ENCODE measurements at regions not wholly inside any gene's neighbourhood (a gene's known extent, or its start where the extent isn't known, plus 50 kb on each side); places are given as distances from the start of the nearest gene placed in this dataset.

GRCh38 chr3:68306571-68306970 lies 625.8 kb downstream of the TAFA4 start:
- no peak for DNase-seq (ENCODE audit: low spot score)

DNA sequence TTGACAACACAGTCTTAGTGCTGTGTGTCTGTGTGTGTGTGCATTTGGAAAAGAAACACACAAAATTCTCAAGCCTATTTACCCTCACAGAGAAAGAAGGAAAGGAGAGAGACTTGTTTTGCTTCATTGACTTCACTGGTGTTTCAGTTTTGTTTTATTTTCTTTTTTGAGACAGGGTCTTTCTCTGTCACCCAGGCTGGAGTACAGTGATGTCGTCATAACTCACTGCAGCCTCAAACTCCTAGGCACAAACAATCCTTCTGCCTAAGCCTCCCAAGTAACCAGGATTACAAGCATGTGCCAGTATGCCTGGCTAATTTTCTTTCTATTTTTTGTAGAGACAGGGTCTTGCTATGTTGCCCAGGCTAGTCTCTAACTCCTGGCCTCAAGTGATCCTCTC lies 636.9 kb downstream of the TAFA4 start:
- DNase-seq (ENCODE audit: low spot score), result no peak

DNA sequence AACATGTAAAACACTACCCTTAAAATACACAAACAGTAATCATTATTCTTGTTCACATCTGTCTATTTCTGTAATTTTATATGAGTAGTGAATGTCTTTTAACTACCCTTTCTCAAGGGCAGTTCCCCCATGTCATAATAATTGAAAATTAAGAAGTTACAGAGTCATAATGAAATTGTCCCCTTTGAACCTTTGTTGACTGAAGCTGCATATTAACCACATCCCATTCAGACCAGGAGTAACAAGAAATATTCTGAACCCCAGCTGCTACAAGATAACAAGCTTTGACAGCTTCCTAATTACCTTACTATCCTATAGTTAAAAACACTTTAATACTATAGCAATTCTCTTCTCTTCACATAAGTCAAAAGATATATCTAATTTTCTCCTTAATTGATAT lies 635.9 kb upstream of the SUCLG2 start:
- no peak for DNase-seq (ENCODE audit: low spot score)

GRCh38 chr3:68288085-68288484 lies 633.7 kb upstream of the SUCLG2 start:
- DNase-seq (ENCODE audit: low spot score), result no peak

DNA sequence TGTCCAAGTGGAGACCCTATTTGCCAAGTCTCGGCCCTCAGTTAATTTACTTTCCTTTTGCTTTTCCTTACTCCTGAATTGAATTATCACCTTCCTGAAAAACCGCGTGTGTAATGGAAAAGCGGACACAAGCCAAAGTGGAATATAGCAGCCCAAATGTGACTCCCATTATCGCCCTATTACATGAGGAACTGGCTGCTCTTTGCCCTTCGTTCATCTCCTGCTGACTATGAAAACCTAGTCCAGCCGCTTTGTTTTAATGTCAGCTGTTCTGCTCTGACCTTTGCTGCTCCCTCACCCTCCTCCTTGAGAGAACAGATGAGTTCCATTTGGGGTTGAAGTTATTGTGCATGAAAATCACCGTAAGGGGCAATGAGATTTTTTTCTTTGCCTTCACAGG lies 632.7 kb upstream of the SUCLG2 start:
- DNase-seq (ENCODE audit: low spot score), result no peak

- no peak for DNase-seq (ENCODE audit: low spot score)
Measured at GRCh38 chr3:68274286-68274685, 619.9 kb upstream of the SUCLG2 start.

GRCh38 chr3:68271145-68271544 lies 616.7 kb upstream of the SUCLG2 start:
- DNase-seq (ENCODE audit: low spot score), result no peak

- DNase-seq (ENCODE audit: low spot score), result no peak
Measured at GRCh38 chr3:68256635-68257223, 602.3 kb upstream of the SUCLG2 start.

- DNase-seq (ENCODE audit: low spot score), result no peak
Measured at GRCh38 chr3:68249265-68249664, 594.9 kb upstream of the SUCLG2 start.

DNA sequence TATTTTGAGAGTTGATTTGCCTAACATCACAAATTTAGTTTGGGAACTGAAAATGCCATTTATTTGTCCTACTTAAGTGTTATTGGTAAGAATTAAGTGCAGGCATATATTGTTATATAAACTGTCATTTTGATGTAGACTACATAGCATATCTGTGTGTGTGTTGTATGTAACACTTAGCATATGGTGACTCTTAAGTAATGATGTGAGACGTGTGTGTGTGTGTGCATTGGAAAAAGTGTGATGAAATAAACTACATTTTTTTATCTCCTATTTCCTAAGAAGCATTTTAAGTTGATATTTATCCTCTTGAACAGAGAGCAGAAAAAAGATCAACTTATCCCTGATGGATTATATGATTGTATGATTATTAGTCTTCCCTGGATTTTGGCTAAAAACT lies 588.2 kb upstream of the SUCLG2 start:
- DNase-seq (ENCODE audit: low spot score), result no peak

DNA sequence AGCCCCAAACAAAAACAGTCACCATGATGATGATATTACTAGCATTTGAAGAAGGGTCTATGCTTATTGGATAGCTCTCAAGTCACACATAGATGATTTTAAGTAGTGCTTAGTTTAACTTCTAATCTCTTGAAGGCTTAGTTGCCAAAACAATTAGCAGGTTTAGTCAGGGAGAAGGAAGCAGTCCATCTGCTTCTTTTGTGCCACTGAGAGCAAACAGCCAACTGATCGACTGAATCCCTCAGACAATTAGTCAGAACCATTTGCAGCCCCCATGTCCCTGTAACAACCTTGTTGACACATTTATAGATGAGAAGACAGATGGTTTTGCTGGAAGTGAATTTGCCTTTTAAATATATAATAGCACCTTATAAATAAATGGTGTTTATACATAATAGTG lies 585.1 kb upstream of the SUCLG2 start:
- no peak for DNase-seq (ENCODE audit: low spot score)

DNA sequence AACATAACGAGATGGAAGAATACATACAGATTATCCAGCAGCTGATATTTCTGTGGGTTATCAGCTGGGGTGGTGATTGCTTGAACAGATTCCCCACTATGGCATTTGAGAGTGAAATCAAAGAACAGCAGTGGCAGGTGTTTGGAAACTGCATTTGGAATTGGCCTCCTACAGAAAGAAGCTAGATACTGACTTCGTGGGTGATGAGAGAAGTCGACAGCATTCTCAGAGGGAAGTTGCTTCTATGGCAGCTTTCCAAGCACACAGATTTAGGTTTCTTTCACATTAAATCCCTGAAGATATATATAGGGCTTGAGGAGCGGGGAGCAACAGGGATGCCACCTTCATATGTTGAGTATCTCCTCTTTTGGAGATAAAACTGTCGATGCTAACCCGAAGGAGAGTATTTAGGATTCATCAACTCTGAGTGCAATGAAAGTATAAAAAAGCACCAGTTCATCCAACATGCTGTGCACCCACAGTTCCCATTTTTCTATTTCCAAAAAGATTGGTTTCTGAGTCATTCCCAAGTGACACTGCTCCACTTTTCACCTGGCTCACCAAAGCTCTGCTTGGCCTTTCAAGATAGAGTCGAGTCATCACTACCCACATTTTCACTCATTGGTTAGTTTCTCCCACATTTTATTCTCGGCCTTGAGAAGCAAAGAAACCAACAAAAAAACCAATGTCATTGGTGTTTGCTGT lies 579.8 kb upstream of the SUCLG2 start:
- no peak for DNase-seq (ENCODE audit: low spot score)

GRCh38 chr3:68228856-68229255 lies 574.4 kb upstream of the SUCLG2 start:
- no peak for DNase-seq (ENCODE audit: low spot score)

DNA sequence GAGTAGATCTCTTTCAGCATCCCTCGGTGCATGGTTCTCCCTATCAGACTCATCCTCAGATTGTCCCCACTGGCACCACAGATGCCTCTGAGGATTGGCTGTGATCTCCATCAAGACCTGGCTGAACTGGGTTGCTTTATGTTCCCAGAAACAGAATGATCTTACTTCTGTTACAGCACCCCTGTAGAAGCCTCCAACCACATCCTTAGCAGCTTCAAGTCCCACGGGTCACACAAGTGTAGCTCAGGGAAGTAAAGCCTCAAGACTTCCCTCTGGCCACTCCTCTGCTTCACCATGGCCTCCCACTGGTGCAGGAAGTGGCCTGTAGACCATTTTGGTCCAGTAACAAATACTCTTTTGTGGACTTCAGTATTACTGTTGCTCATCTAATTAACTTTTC lies 566.4 kb upstream of the SUCLG2 start:
- DNase-seq (ENCODE audit: low spot score), result no peak

DNA sequence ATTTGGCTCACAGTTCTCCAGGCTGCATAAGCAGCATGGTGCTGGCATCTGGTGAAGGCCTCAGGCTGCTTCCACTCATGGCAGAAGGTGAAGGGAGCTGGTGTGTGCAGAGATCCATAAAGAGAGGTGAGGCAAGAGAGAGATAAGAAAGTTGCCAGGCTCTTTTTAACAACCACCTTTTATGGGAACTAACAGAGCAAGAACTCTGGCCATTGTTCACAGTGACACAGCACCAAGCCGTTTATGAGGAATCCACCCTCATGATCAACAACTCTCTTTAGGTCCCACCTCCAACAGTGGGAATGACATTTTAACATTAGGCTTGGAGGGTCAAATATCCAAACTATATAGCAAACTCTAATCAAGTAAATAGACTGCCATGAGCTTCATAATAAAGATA lies 557.2 kb upstream of the SUCLG2 start:
- DNase-seq (ENCODE audit: low spot score), result no peak

DNA sequence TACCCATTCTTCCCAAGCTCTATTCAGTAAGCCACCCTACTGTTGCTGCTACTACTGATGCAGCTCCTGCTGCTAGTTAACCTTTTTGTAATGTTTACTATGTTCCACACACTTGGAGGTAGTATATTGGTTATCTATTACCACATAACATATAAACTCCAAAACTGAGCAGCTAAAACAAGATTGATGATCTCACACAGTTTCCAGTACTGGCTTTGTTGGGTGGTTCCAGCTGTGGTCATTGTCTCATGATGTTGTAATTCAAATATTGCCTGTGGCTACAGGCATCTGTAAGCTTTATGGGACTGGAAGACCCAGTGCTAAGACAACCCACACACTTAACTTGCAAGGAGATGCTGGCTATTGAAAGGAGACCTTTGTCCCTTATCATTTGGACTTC lies 556.2 kb upstream of the SUCLG2 start:
- DNase-seq (ENCODE audit: low spot score), result no peak

- DNase-seq (ENCODE audit: low spot score), result no peak
Measured at GRCh38 chr3:68207327-68207726, 552.9 kb upstream of the SUCLG2 start.

GRCh38 chr3:68206524-68207117 lies 552.2 kb upstream of the SUCLG2 start:
- DNase-seq (ENCODE audit: low spot score), result no peak

- no peak for DNase-seq (ENCODE audit: low spot score)
Measured at GRCh38 chr3:68186733-68187132, 532.3 kb upstream of the SUCLG2 start.

GRCh38 chr3:68176600-68176999 lies 522.2 kb upstream of the SUCLG2 start:
- DNase-seq (ENCODE audit: low spot score), result no peak

- DNase-seq (ENCODE audit: low spot score), result no peak
Measured at GRCh38 chr3:68173012-68173634, 518.7 kb upstream of the SUCLG2 start.

GRCh38 chr3:68172039-68172438 lies 517.6 kb upstream of the SUCLG2 start:
- no peak for DNase-seq (ENCODE audit: low spot score)

GRCh38 chr3:68163968-68164367 lies 509.6 kb upstream of the SUCLG2 start:
- no peak for DNase-seq (ENCODE audit: low spot score)
